Activated gamma-delta T cell treated with anti-CD3 and anti-CD28 coated beads, Interleukin-2, amount 50 U/mL, for 16 hours (primary cell): ENCODE measurements at regions not wholly inside any gene's neighbourhood (a gene's known extent, or its start where the extent isn't known, plus 50 kb on each side); places are given as distances from the start of the nearest gene placed in this dataset.

Experiments
- DNase-seq: peaks from one replicate; pipeline ENCODE4 v3.0.0-alpha.2; 2020; ENCODE audit warnings: low read depth

- no peak for DNase-seq
Measured at GRCh38 chr11:15737320-15737719, 619.0 kb downstream of the SOX6 start.

GRCh38 chr11:15738931-15739330, 617.4 kb downstream of the SOX6 start:
- DNase-seq: no peak

- DNase-seq: no peak
Measured at GRCh38 chr11:15742626-15743519, 613.5 kb downstream of the SOX6 start.

DNA sequence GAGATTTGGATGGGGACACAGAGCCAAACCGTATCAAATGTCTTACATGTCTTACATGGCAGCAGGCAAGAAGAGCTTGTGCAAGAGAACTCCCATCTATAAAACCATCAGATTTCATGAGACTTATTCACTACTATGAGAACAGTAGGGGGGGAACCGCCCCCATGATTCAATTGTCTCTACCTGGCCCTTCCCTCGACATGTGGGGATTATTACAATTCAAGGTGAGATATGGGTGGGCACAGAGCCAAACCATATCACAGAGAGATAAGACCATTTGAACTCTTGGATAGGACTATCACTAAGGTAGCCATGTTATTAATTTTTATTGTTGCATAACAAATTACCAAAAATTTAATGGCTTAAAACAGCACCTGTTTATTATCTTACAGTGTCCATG, 611.7 kb downstream of the SOX6 start:
- DNase-seq: no peak

- DNase-seq: no peak
Measured at GRCh38 chr11:15745266-15745665, 611.1 kb downstream of the SOX6 start.

GRCh38 chr11:15747671-15748070, 608.7 kb downstream of the SOX6 start:
- no peak for DNase-seq

DNA sequence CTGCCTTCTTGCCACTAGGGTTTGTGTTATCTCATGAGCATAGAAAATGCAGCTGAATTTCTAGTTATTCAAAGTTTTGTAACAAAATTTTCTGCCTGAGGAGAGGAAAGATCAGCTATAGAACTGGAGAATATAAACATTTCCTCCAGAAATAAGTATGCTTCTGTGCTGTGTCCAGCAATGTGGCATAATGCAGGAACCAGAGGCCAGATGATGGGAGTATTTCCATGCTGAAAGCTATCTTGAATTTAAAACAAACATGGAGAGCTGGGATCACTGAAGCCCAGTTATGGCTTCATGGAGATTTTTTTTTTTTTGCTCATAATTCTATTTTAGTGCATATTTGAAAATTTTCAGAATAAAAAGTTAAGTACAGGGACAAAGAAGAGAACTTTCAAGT, 608.2 kb downstream of the SOX6 start:
- no peak for DNase-seq

- DNase-seq: no peak
Measured at GRCh38 chr11:15748741-15749140, 607.6 kb downstream of the SOX6 start.

GRCh38 chr11:15750535-15751308, 605.6 kb downstream of the SOX6 start:
- DNase-seq: no peak

- no peak for DNase-seq
Measured at GRCh38 chr11:15754221-15754620, 602.1 kb downstream of the SOX6 start.

GRCh38 chr11:15757048-15757698, 599.2 kb downstream of the SOX6 start:
- no peak for DNase-seq

DNA sequence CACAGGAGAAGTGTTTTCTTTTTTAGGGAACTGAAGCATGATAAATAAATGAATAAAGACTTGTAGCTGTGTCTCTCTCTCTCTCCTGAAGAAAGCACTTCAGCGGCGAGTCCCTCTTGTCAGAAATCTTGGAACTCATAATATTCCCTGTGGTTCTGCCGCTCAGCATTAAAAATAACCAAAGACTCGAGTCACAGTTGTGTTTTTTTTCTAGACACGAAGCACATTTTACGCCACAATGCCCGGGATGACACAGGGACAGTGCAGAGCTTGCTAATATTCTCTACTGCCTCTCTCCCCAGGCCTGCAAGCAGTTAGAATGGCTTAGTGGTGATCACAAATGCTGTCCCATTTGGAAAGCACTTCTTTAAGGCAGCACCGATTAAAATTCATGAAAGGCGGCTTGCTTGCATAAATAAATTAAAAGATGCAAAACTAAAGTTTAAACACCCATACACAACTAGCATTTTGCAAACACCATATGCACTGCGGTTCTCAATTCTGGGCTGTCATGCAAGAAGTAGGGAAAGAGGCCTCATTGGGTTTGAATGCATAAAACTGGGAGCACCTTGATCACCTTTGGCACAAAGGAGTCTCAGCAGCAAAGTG, 597.4 kb downstream of the SOX6 start:
- DNase-seq: no peak

GRCh38 chr11:15761235-15761634, 595.1 kb downstream of the SOX6 start:
- no peak for DNase-seq

DNA sequence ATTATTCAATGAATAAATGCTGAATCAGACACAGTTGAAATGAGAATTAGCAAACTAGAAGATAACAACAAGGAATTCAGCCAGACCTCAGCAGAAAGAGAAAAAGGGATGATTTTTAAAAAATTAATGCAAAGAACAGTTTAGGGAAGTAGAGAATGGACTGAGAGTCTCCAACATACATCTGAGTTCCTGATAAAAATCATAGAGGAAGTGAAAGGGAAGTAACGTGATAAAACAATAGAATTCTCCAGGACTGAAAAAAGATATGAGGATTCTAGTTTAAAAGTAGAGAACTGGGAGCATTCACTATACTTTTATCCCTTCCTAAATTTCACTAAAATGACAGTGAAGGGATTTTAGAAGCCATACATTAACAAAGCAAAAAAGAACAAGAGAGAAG, 592.0 kb downstream of the SOX6 start:
- DNase-seq: no peak

- no peak for DNase-seq
Measured at GRCh38 chr11:15764948-15765347, 591.4 kb downstream of the SOX6 start.

GRCh38 chr11:15765530-15765929, 590.8 kb downstream of the SOX6 start:
- no peak for DNase-seq

DNA sequence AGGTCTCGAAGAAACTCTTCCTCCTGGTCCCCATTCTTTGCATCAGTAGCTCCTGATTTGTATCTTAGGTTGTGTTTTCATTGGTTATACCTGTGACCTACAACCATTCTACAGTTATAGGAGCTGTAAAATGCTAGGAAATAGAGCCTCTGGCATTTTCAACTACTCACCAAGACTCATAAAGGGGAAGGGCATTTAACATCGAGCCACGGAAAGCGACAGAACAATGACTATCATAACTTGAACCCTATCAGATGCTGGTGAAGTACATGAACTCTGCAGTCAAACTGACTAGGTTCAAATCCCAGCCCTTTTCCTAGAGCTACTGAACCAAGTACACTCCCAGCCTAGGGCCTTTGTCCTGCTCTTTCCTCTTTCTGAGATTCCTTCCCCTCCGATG, 588.0 kb downstream of the SOX6 start:
- no peak for DNase-seq

- no peak for DNase-seq
Measured at GRCh38 chr11:15769203-15769602, 587.1 kb downstream of the SOX6 start.

DNA sequence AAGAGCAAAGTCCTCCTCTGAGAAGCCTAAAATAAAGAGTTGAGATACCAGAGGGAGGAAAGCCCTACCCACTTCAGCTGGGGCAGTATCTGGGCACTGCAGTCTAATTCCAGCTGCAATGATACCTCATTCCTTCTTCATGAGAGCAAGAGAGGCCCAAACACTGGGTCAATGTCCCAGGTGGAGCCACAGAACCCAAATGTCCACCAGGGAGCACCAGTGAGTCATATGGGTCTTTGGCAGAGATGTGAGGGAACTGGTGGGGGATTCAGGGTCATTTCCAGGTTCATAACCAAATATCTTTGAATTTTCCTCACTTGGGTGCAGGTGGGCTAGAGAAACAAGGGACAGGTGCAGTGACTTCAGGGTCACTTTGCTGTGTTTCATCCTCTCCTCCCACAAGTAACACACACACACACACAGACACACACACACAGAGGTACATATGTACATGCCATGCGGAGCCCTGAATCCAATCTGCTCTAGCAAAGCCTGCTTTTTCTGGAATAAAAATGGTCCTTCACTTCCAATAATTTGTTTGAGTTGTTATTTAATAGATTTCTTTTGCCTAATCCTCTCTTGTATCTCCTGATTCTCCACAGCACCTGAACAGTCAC, 585.4 kb downstream of the SOX6 start:
- no peak for DNase-seq

- DNase-seq: no peak
Measured at GRCh38 chr11:15772547-15772946, 583.8 kb downstream of the SOX6 start.

DNA sequence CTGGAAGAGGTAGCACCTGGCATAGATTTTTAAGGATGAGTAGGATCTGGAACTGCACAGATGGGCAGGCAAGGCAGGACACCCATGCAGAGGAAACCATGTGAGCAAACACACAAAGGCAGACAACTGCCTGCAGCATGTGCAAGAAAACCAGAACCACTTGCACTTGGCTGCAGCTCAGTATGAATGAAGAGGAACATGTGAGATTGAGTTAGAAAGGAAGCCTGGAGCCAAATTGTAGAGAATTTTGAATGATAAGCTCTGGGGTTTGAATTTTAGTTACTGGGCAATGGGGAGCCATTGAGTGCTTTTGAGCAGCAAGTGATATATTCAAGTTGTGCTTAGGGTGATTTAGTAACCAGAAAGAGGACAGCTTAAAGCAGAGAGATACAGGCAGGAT, 583.4 kb downstream of the SOX6 start:
- no peak for DNase-seq
